Thyroid gland (tissue), 4 donors: ENCODE measurements at regions not wholly inside any gene's neighbourhood (a gene's known extent, or its start where the extent isn't known, plus 50 kb on each side); places are given as distances from the start of the nearest gene placed in this dataset.

Experiments used
- POLR2A ChIP-seq, 2 donors: fragments of 450-650 bp; IDR thresholded peaks; one replicate each; pipeline ENCODE4 v1.6.1; 2017; ENCODE audit warnings: antibody characterized with exemption in 2 of 2, mild to moderate bottlenecking in 2 of 2, moderate library complexity in 1 of 2
- TF ChIP-seq, protein P1 (sequence below), 6 experiments: fragments of 200-600 bp in 3 of 6; fragments of 450-650 bp in 3 of 6; sonication (generic) in 3 of 6; IDR thresholded peaks; one replicate each; pipeline ENCODE4 v1.5.1; 2016 to 2019; ENCODE audit warnings: antibody characterized with exemption in 6 of 6, mild to moderate bottlenecking in 2 of 6, inconsistent platforms in 1 of 6, moderate library complexity in 1 of 6

DNA sequence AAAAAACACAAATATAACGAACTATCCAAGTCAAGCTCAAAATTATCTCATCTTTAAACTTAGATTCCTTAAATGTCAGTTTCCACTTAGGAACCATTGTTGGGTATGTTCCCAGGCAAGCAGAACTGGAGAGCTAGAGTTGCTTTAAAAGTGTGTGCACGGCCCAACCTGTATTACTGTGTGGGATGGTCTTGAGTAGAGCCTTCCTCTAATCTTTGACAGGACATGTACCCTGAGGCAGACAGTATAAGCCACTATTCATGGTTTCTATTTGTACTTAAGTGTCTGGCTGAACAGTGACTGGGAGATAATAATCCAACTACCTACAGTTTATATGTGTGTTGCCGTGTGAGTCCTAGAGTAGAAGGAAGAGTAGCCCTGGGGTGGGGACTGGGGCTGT, 239.7 kb downstream of the GPD2 start:
- TF ChIP-seq, protein P1, sequence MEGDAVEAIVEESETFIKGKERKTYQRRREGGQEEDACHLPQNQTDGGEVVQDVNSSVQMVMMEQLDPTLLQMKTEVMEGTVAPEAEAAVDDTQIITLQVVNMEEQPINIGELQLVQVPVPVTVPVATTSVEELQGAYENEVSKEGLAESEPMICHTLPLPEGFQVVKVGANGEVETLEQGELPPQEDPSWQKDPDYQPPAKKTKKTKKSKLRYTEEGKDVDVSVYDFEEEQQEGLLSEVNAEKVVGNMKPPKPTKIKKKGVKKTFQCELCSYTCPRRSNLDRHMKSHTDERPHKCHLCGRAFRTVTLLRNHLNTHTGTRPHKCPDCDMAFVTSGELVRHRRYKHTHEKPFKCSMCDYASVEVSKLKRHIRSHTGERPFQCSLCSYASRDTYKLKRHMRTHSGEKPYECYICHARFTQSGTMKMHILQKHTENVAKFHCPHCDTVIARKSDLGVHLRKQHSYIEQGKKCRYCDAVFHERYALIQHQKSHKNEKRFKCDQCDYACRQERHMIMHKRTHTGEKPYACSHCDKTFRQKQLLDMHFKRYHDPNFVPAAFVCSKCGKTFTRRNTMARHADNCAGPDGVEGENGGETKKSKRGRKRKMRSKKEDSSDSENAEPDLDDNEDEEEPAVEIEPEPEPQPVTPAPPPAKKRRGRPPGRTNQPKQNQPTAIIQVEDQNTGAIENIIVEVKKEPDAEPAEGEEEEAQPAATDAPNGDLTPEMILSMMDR (IDR thresholded peaks at IDR 0.05), result no peak
- no peak for TF ChIP-seq POLR2A (IDR thresholded peaks at IDR 0.05)
